ENCODE measurements at regions not wholly inside any gene's neighbourhood (a gene's known extent, or its start where the extent isn't known, plus 50 kb on each side); places are given as distances from the start of the nearest gene placed in this dataset.
A peak's percentile ranks its signal among the peaks of the same experiment; 100 is the strongest.

- peak; percentile 41 for DNase-seq (ENCODE audit: unreplicated experiment)
- Mint-ChIP-seq H3K4me1 (ENCODE audit: insufficient read depth, unreplicated experiment) (peaks cover 17% of the 10 kb centered on the region), H3K9me3 (ENCODE audit: unreplicated experiment) (no peaks in the 10 kb centered on the region), H3K4me3 (ENCODE audit: unreplicated experiment) (peak overlapping the region; percentile 6), H3K27me3 (ENCODE audit: insufficient read depth, unreplicated experiment) (no peaks in the 10 kb centered on the region), H3K27ac (ENCODE audit: low read depth, unreplicated experiment) (peak overlapping the region; percentile 87), H3K36me3 (ENCODE audit: insufficient read depth, unreplicated experiment) (peaks cover 4% of the 10 kb centered on the region)
- TF ChIP-seq CTCF (IDR thresholded peaks at IDR 0.05; ENCODE audit: unreplicated experiment) = no peak
- no TSS peak for BruUV-seq (replicated peaks)
- intact Hi-C loops (cut with micrococcal nuclease) = loop anchor here (5.0 kb wide), 1 partner anchor 405 kb away; no protein-coding TSS in a partner anchor
- CTCF ChIA-PET = interaction anchor here (0.6 kb wide), 1 partner anchor 70 kb away, joined by 3 read pairs; no protein-coding TSS in a partner anchor
- POLR2A ChIA-PET = interaction anchor here (0.5 to 2.7 kb wide), 16 partner anchors 9 to 1317 kb away, joined by 3 to 15 read pairs (median 4); partner anchors contain the start of gene KLF6
These were observed 293.5 kb upstream of the AKR1E2 start for GRCh38 chr10:4532467-4532866.

GRCh38 chr10:4532011-4532410 is 294.0 kb upstream of the AKR1E2 start:
- intact Hi-C loops (cut with micrococcal nuclease) = loop anchor here (5.0 kb wide), 1 partner anchor 405 kb away; no protein-coding TSS in a partner anchor
- DNase-seq (ENCODE audit: unreplicated experiment) = no peak
- CTCF ChIA-PET = interaction anchor here (0.6 kb wide), 1 partner anchor 71 kb away, joined by 3 read pairs; no protein-coding TSS in a partner anchor
- Mint-ChIP-seq H3K27ac (ENCODE audit: low read depth, unreplicated experiment) (peak overlapping the region; percentile 87), H3K9me3 (ENCODE audit: unreplicated experiment) (no peaks in the 10 kb centered on the region), H3K36me3 (ENCODE audit: insufficient read depth, unreplicated experiment) (peaks cover 4% of the 10 kb centered on the region), H3K4me1 (ENCODE audit: insufficient read depth, unreplicated experiment) (peaks cover 21% of the 10 kb centered on the region), H3K4me3 (ENCODE audit: unreplicated experiment) (peak overlapping the region; percentile 6), H3K27me3 (ENCODE audit: insufficient read depth, unreplicated experiment) (no peaks in the 10 kb centered on the region)
- no peak for TF ChIP-seq CTCF (IDR thresholded peaks at IDR 0.05; ENCODE audit: unreplicated experiment)
- no TSS peak for BruUV-seq (replicated peaks)
- POLR2A ChIA-PET = interaction anchor here (0.7 to 2.7 kb wide), 10 partner anchors 10 to 1316 kb away, joined by 3 to 15 read pairs (median 4); partner anchors contain the start of gene KLF6

GRCh38 chr10:4529266-4529665 is 296.7 kb upstream of the AKR1E2 start:
- POLR2A ChIA-PET = no interaction called here
- BruUV-seq (replicated peaks) = no TSS peak
- Mint-ChIP-seq H3K4me1 (ENCODE audit: insufficient read depth, unreplicated experiment) (peaks cover 21% of the 10 kb centered on the region), H3K9me3 (ENCODE audit: unreplicated experiment) (no peaks in the 10 kb centered on the region), H3K27ac (ENCODE audit: low read depth, unreplicated experiment) (no peak overlapping the region), H3K36me3 (ENCODE audit: insufficient read depth, unreplicated experiment) (peaks cover 4% of the 10 kb centered on the region), H3K4me3 (ENCODE audit: unreplicated experiment) (no peak overlapping the region), H3K27me3 (ENCODE audit: insufficient read depth, unreplicated experiment) (no peaks in the 10 kb centered on the region)
- no peak for DNase-seq (ENCODE audit: unreplicated experiment)
- no peak for TF ChIP-seq CTCF (IDR thresholded peaks at IDR 0.05; ENCODE audit: unreplicated experiment)
- intact Hi-C loops (cut with micrococcal nuclease) = no loop called here
- CTCF ChIA-PET = no interaction called here

- POLR2A ChIA-PET = no interaction called here
- Mint-ChIP-seq H3K4me1 (ENCODE audit: insufficient read depth, unreplicated experiment) (peaks cover 13% of the 10 kb centered on the region), H3K27me3 (ENCODE audit: insufficient read depth, unreplicated experiment) (no peaks in the 10 kb centered on the region), H3K9me3 (ENCODE audit: unreplicated experiment) (no peaks in the 10 kb centered on the region), H3K36me3 (ENCODE audit: insufficient read depth, unreplicated experiment) (no peaks in the 10 kb centered on the region), H3K4me3 (ENCODE audit: unreplicated experiment) (no peak overlapping the region), H3K27ac (ENCODE audit: low read depth, unreplicated experiment) (no peak overlapping the region)
- BruUV-seq (replicated peaks) = no TSS peak
- no peak for DNase-seq (ENCODE audit: unreplicated experiment)
- TF ChIP-seq CTCF (IDR thresholded peaks at IDR 0.05; ENCODE audit: unreplicated experiment) = no peak
- intact Hi-C loops (cut with micrococcal nuclease) = no loop called here
- CTCF ChIA-PET = no interaction called here
These were observed 298.6 kb upstream of the AKR1E2 start for GRCh38 chr10:4527281-4527970.
